ENCODE measurements at regions not wholly inside any gene's neighbourhood (a gene's known extent, or its start where the extent isn't known, plus 50 kb on each side); places are given as distances from the start of the nearest gene placed in this dataset.
"Not testable (repeated sequence)": the region's sequence is repeated elsewhere in the genome, so short reads cannot be mapped to it uniquely, and the experiment has no call there.

GRCh38 chrY:5946380-5947119 lies 299.5 kb upstream of the TSPY2 start:
- not testable (repeated sequence) for TF ChIP-seq CTCF (IDR thresholded peaks at IDR 0.05); TEAD4 (CRISPR knock-in tag; IDR thresholded peaks at IDR 0.05); IRF2 (CRISPR knock-in tag; IDR thresholded peaks at IDR 0.05; ENCODE audit: borderline replicate concordance, low read depth); TEAD1 (CRISPR knock-in tag; IDR thresholded peaks at IDR 0.05); RELA (CRISPR knock-in tag; IDR thresholded peaks at IDR 0.05; ENCODE audit: borderline replicate concordance); USF1 (CRISPR knock-in tag; IDR thresholded peaks at IDR 0.05); RORB (CRISPR knock-in tag; IDR thresholded peaks at IDR 0.05); MAX (CRISPR knock-in tag; IDR thresholded peaks at IDR 0.05); CBFB (CRISPR knock-in tag; IDR thresholded peaks at IDR 0.05; ENCODE audit: low read depth); ZNF317 (CRISPR knock-in tag; IDR thresholded peaks at IDR 0.05; ENCODE audit: borderline replicate concordance, low read depth); PREB (CRISPR knock-in tag; IDR thresholded peaks at IDR 0.05; ENCODE audit: borderline replicate concordance)

Data from WTC11 (cell line).